GM12892 (cell line): ENCODE measurements at regions not wholly inside any gene's neighbourhood (a gene's known extent, or its start where the extent isn't known, plus 50 kb on each side); places are given as distances from the start of the nearest gene placed in this dataset.

Experiments
- POLR2A ChIP-seq: IDR thresholded peaks from 2 replicates; pipeline ENCODE4 v1.6.1; 2011; ENCODE audit warnings: low read depth, low read length, control low read depth
- POLR2AphosphoS5 ChIP-seq: IDR thresholded peaks from 2 replicates; pipeline ENCODE4 v1.6.1; 2011; ENCODE audit warnings: low read depth, low read length, control low read depth
- TAF1 ChIP-seq: IDR thresholded peaks from 2 replicates; pipeline ENCODE4 v1.6.1; 2011; ENCODE audit warnings: low read depth, mild to moderate bottlenecking, control low read depth, low read length, borderline replicate concordance

DNA sequence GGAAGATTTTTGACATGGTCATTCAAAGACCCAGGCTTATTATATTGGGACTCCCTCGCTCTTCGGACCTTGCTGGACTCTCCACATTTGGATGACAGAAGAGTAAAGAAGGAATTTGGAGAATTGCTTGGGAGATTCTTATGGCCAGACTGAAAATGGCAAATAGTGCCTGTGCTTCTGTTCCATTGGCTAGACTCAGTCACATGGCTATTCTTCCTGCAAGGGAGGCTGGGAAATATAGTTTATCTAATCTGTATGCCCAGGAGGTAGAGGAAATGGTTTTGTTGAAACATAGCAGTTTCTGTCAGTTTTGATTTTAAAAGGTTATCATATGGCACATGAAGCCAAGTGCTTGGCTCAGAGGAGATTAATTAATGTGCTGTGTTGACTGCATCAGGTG lies 286.6 kb upstream of the JAG1 start:
- TF ChIP-seq POLR2A (no peak), POLR2AphosphoS5 (no peak), TAF1 (no peak)
